CD4-positive, alpha-beta T cell (primary cell): ENCODE measurements at regions not wholly inside any gene's neighbourhood (a gene's known extent, or its start where the extent isn't known, plus 50 kb on each side); places are given as distances from the start of the nearest gene placed in this dataset.

Experiments
- ATAC-seq: fragments of 200-7000 bp; cut with Tn5 transposase; one replicate; pipeline ENCODE4 v1.10.0; 2022; ENCODE audit warnings: mild to moderate bottlenecking; ENCODE audit not compliant: poor library complexity
- CTCF ChIA-PET: fragments of 350-600 bp; sonication (Branson Sonifier 250); formaldehyde crosslinking; loops from one replicate; lab custom pipeline; 2021; ENCODE audit warnings: antibody characterized with exemption, inconsistent platforms; lab: Charles Lee
- POLR2A ChIA-PET: fragments of 350-600 bp; sonication (Branson Sonifier 250); formaldehyde crosslinking; loops from one replicate; lab custom pipeline; 2021; ENCODE audit warnings: antibody characterized with exemption, inconsistent platforms; lab: Charles Lee
- DNase-seq, 14 experiments: peaks; one replicate each; pipeline ENCODE4 v3.0.0-alpha.2; 2013 to 2020; ENCODE audit warnings: mixed read lengths in 2 of 14
- H3K27ac ChIP-seq, 2 donors: one replicate each; pipeline versions ENCODE4 v1.5.1 to v1.7.0; 2013; ENCODE audit warnings: low read length in 2 of 2, low read depth in 1 of 2, mild to moderate bottlenecking in 1 of 2
- H3K27me3 ChIP-seq, 2 experiments: 1 replicate in 1 of 2; 2 replicates in 1 of 2; pipeline versions ENCODE4 v1.6.1 to v1.7.0; 2013; ENCODE audit warnings: low read length in 2 of 2, control low read depth in 1 of 2, mild to moderate bottlenecking in 1 of 2, moderate library complexity in 1 of 2; ENCODE audit not compliant: insufficient read depth in 2 of 2, control insufficient read depth in 1 of 2
- H3K36me3 ChIP-seq: one replicate; pipeline ENCODE4 v1.6.1; 2013; ENCODE audit warnings: low read length, control low read depth; ENCODE audit not compliant: insufficient read depth
- H3K4me1 ChIP-seq: one replicate; pipeline ENCODE4 v1.6.1; 2013; ENCODE audit warnings: low read length, control low read depth; ENCODE audit not compliant: insufficient read depth
- H3K4me3 ChIP-seq: one replicate; pipeline ENCODE4 v1.5.1; 2013; ENCODE audit warnings: mild to moderate bottlenecking, low read length, moderate library complexity
- H3K9me3 ChIP-seq, 2 experiments: 1 replicate in 1 of 2; 2 replicates in 1 of 2; pipeline versions ENCODE4 v1.6.1 to v1.7.0; 2013; ENCODE audit warnings: low read length in 2 of 2, mild to moderate bottlenecking in 2 of 2, control low read depth in 1 of 2, moderate library complexity in 1 of 2; ENCODE audit not compliant: control insufficient read depth in 1 of 2, insufficient read depth in 1 of 2
- H3K27ac Mint-ChIP-seq: one replicate; pipeline ENCODE4 v1.8.0; 2020; ENCODE audit warnings: mixed read lengths
- H3K27me3 Mint-ChIP-seq: one replicate; pipeline ENCODE4 v1.8.0; 2021; ENCODE audit warnings: mixed read lengths
- H3K36me3 Mint-ChIP-seq: one replicate; pipeline ENCODE4 v1.8.0; 2021; ENCODE audit warnings: low read depth, mixed read lengths
- H3K4me1 Mint-ChIP-seq: one replicate; pipeline ENCODE4 v1.8.0; 2021; ENCODE audit warnings: low read depth, mixed read lengths
- H3K4me3 Mint-ChIP-seq: one replicate; pipeline ENCODE4 v1.8.0; 2020; ENCODE audit warnings: mild to moderate bottlenecking, mixed read lengths
- H3K9me3 Mint-ChIP-seq: one replicate; pipeline ENCODE4 v1.8.0; 2020; ENCODE audit warnings: mixed read lengths
- CTCF ChIP-seq: fragments of 200-600 bp; IDR thresholded peaks from one replicate; pipeline ENCODE4 v1.8.0; 2022; ENCODE audit warnings: antibody characterized with exemption, mild to moderate bottlenecking
- intact Hi-C, 2 experiments: fragments of 100-400 bp; cut with DNase I in 1 of 2; cut with micrococcal nuclease in 1 of 2; formaldehyde crosslinking; loops; one replicate each; pipeline versions ENCODE4 v1.15.1 to v1.9.0; 2023 to 2025; cut with DNase I, micrococcal nuclease

DNA sequence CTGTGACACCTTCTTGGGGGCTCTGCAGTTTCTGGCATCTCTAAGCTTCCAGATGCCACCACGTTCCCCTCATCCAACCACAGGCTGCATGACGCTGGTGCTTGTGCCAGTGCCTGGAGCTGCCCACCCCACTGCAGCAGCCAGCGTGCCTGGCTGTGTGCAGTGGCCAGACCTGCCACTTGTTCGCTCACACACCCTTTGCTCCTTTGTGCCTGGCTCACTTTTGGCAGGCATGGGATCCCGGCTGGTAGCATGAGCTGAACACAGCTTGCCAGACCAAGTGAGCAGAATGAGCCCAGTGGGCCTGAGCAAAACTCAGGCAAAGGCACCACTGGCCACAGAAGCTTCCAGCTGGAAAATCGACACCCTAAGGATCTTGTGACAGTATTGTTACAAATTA lies 562.9 kb upstream of the ACO1 start:
- H3K4me1 Mint-ChIP-seq: no peaks in the 10 kb centered on the region
- H3K4me3 ChIP-seq: no peak overlapping the region
- no peak for ATAC-seq

GRCh38 chr9:31823365-31823764 lies 561.1 kb upstream of the ACO1 start:
- no peak for TF ChIP-seq CTCF
- Mint-ChIP-seq H3K9me3 (no peaks in the 10 kb centered on the region), H3K27me3 (peaks cover 13% of the 10 kb centered on the region), H3K27ac (no peak overlapping the region), H3K4me1 (no peaks in the 10 kb centered on the region), H3K36me3 (no peaks in the 10 kb centered on the region), H3K4me3 (no peak overlapping the region)
- Histone ChIP-seq H3K27ac (no peak overlapping the region), H3K36me3 (no peaks in the 10 kb centered on the region), H3K9me3 (peaks cover 0 to 8% of the 10 kb centered on the region in 2 experiments), H3K4me1 (no peaks in the 10 kb centered on the region), H3K27me3 (no peaks in the 10 kb centered on the region), H3K4me3 (no peak overlapping the region)
- DNase-seq (no peak), ATAC-seq (no peak)
- intact Hi-C loops: no loop called here
- ChIA-PET POLR2A (no interaction called here), CTCF (no interaction called here)

More for the DNA sequence above, 562.9 kb upstream of the ACO1 start:
- peaks cover 0 to 8% of the 10 kb centered on the region in 2 experiments for H3K9me3 ChIP-seq
- Mint-ChIP-seq H3K9me3 (no peaks in the 10 kb centered on the region), H3K36me3 (no peaks in the 10 kb centered on the region), H3K27me3 (peaks cover 13% of the 10 kb centered on the region), H3K4me3 (no peak overlapping the region), H3K27ac (no peak overlapping the region)
- H3K36me3 ChIP-seq: no peaks in the 10 kb centered on the region
- DNase-seq: no peak
- POLR2A ChIA-PET: no interaction called here
- CTCF ChIA-PET: no interaction called here
- no peak for TF ChIP-seq CTCF
- intact Hi-C loops: no loop called here
- H3K27me3 ChIP-seq: no peaks in the 10 kb centered on the region
- no peaks in the 10 kb centered on the region for H3K4me1 ChIP-seq
- no peak overlapping the region for H3K27ac ChIP-seq

DNA sequence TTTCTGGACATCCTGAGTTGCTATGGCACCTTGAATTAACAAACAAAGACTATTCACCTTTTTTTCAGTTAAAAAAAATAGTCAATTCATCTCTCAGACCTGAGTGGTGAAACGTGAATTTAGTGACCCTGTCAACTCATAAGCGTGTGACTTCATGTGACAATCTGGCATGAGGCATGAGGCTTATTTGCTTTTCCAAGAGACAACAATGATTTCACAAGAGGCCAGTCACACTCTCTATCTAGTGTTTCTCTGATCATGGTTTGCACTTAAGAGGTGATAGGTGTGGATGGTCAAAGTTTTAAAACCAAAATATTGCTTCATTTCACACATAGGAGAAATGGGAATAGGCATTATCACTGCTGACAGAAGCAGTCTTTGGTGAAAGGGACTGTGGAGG lies 559.6 kb upstream of the ACO1 start:
- Mint-ChIP-seq H3K4me3 (no peak overlapping the region), H3K9me3 (no peaks in the 10 kb centered on the region), H3K27ac (no peak overlapping the region), H3K27me3 (peaks cover 10% of the 10 kb centered on the region), H3K36me3 (no peaks in the 10 kb centered on the region), H3K4me1 (no peaks in the 10 kb centered on the region)
- Histone ChIP-seq H3K4me1 (no peaks in the 10 kb centered on the region), H3K27me3 (no peaks in the 10 kb centered on the region), H3K36me3 (no peaks in the 10 kb centered on the region), H3K4me3 (no peak overlapping the region), H3K27ac (no peak overlapping the region), H3K9me3 (peaks cover 0 to 8% of the 10 kb centered on the region in 2 experiments)
- no peak for TF ChIP-seq CTCF
- ChIA-PET POLR2A (no interaction called here), CTCF (no interaction called here)
- intact Hi-C loops: no loop called here
- no peak for ATAC-seq
- no peak for DNase-seq
